Choroid plexus epithelial cell (primary cell): ENCODE measurements at regions not wholly inside any gene's neighbourhood (a gene's known extent, or its start where the extent isn't known, plus 50 kb on each side); places are given as distances from the start of the nearest gene placed in this dataset.

Source experiments
- DNase-seq: peaks from one replicate; pipeline ENCODE4 v3.0.0-alpha.2; 2010; ENCODE audit warnings: low read depth
- H3K4me3 ChIP-seq: 2 replicates; pipeline ENCODE4 v1.5.1; 2011; ENCODE audit warnings: low read depth, mild to moderate bottlenecking, control low read depth, low read length, moderate library complexity
- CTCF ChIP-seq: conservative IDR thresholded peaks from 2 replicates; pipeline ENCODE4 v1.5.1; 2011; ENCODE audit warnings: low read depth, mild to moderate bottlenecking, control low read depth, inconsistent platforms, low read length, moderate library complexity

GRCh38 chr19:31699421-31699820 lies 350.2 kb upstream of the TSHZ3 start:
- DNase-seq: no peak
- TF ChIP-seq CTCF: no peak
- H3K4me3 ChIP-seq: no peak overlapping the region

- no peak overlapping the region for H3K4me3 ChIP-seq
- DNase-seq: no peak
- TF ChIP-seq CTCF: no peak
Measured at GRCh38 chr19:31701146-31701545, 351.9 kb upstream of the TSHZ3 start.

- no peak for DNase-seq
- H3K4me3 ChIP-seq: no peak overlapping the region
- TF ChIP-seq CTCF: no peak
Measured at GRCh38 chr19:31705656-31706055, 356.4 kb upstream of the TSHZ3 start.

- DNase-seq: no peak
- no peak for TF ChIP-seq CTCF
- no peak overlapping the region for H3K4me3 ChIP-seq
Measured at GRCh38 chr19:31706131-31706530, 356.9 kb upstream of the TSHZ3 start.

GRCh38 chr19:31706691-31707620 lies 357.7 kb upstream of the TSHZ3 start:
- no peak overlapping the region for H3K4me3 ChIP-seq
- no peak for TF ChIP-seq CTCF

GRCh38 chr19:31708520-31708919 lies 359.3 kb upstream of the TSHZ3 start:
- TF ChIP-seq CTCF: no peak
- no peak overlapping the region for H3K4me3 ChIP-seq
- DNase-seq: no peak

More at GRCh38 chr19:31706691-31707620, 357.7 kb upstream of the TSHZ3 start:
- no peak for DNase-seq

GRCh38 chr19:31709476-31709875 lies 360.2 kb upstream of the TSHZ3 start:
- DNase-seq: no peak
- no peak overlapping the region for H3K4me3 ChIP-seq
- no peak for TF ChIP-seq CTCF
